ENCODE measurements at regions not wholly inside any gene's neighbourhood (a gene's known extent, or its start where the extent isn't known, plus 50 kb on each side); places are given as distances from the start of the nearest gene placed in this dataset.

GRCh38 chr2:155600914-155601760 lies 731.4 kb downstream of the NR4A2 start:
- intact Hi-C loops (cut with DNase I; ENCODE audit: low total_unique reads): no loop called here
- no peaks in the 10 kb centered on the region for H3K4me1 ChIP-seq
- no peak overlapping the region for H3K27ac ChIP-seq
- no peaks in the 10 kb centered on the region for H3K9me3 ChIP-seq
- H3K36me3 ChIP-seq: no peaks in the 10 kb centered on the region
- H3K27me3 ChIP-seq: no peaks in the 10 kb centered on the region
- TF ChIP-seq POLR2A (IDR thresholded peaks at IDR 0.05) (no peak), CTCF (IDR thresholded peaks at IDR 0.05) (no peak)
- no peak overlapping the region for H3K4me3 ChIP-seq
- no peak for DNase-seq

- Histone ChIP-seq H3K27me3 (no peaks in the 10 kb centered on the region), H3K4me3 (no peak overlapping the region), H3K4me1 (no peaks in the 10 kb centered on the region), H3K27ac (no peak overlapping the region), H3K36me3 (no peaks in the 10 kb centered on the region), H3K9me3 (no peaks in the 10 kb centered on the region)
- no peak for DNase-seq
- TF ChIP-seq POLR2A (IDR thresholded peaks at IDR 0.05) (no peak), CTCF (IDR thresholded peaks at IDR 0.05) (no peak)
- intact Hi-C loops (cut with DNase I; ENCODE audit: low total_unique reads): no loop called here
Measured at GRCh38 chr2:155600296-155600695, 732.2 kb downstream of the NR4A2 start.

- DNase-seq: no peak
- Histone ChIP-seq H3K27ac (no peak overlapping the region), H3K27me3 (no peaks in the 10 kb centered on the region), H3K36me3 (no peaks in the 10 kb centered on the region), H3K4me3 (no peak overlapping the region), H3K9me3 (no peaks in the 10 kb centered on the region), H3K4me1 (no peaks in the 10 kb centered on the region)
- no peak for TF ChIP-seq CTCF (IDR thresholded peaks at IDR 0.05)
- TF ChIP-seq POLR2A (IDR thresholded peaks at IDR 0.05): no peak
- intact Hi-C loops (cut with DNase I; ENCODE audit: low total_unique reads): no loop called here
Measured at GRCh38 chr2:155599834-155600233, 732.7 kb downstream of the NR4A2 start.

- no peak for DNase-seq
Measured at GRCh38 chr2:155583674-155584195, 748.8 kb downstream of the NR4A2 start.

More at GRCh38 chr2:155583674-155584195, 748.8 kb downstream of the NR4A2 start:
- no peak for TF ChIP-seq CTCF (IDR thresholded peaks at IDR 0.05)
- no peak for TF ChIP-seq POLR2A (IDR thresholded peaks at IDR 0.05)
- no peaks in the 10 kb centered on the region for H3K4me1 ChIP-seq
- H3K9me3 ChIP-seq: no peaks in the 10 kb centered on the region
- intact Hi-C loops (cut with DNase I; ENCODE audit: low total_unique reads): no loop called here
- no peaks in the 10 kb centered on the region for H3K27me3 ChIP-seq
- no peak overlapping the region for H3K4me3 ChIP-seq
- no peaks in the 10 kb centered on the region for H3K36me3 ChIP-seq
- H3K27ac ChIP-seq: no peak overlapping the region
